ENCODE measurements at regions not wholly inside any gene's neighbourhood (a gene's known extent, or its start where the extent isn't known, plus 50 kb on each side); places are given as distances from the start of the nearest gene placed in this dataset.

- TF ChIP-seq REST (IDR thresholded peaks at IDR 0.05; ENCODE audit: insufficient read depth in 1 of 2, low read depth in 2 of 2, low read length in 2 of 2) (no peak), SIN3A (IDR thresholded peaks at IDR 0.05; ENCODE audit: borderline replicate concordance, insufficient read depth, low read length) (no peak), POLR2AphosphoS5 (IDR thresholded peaks at IDR 0.05; ENCODE audit: low read depth, low read length) (no peak), TAF1 (IDR thresholded peaks at IDR 0.05; ENCODE audit: borderline replicate concordance, insufficient read depth, low read length) (no peak), FOXP2 (optimal IDR thresholded peaks at IDR 0.05; ENCODE audit: borderline replicate concordance, extremely low read depth, extremely low read length, insufficient read depth) (no peak)
Observed at GRCh38 chr9:95776176-95776575, 99.3 kb upstream of the ERCC6L2 start.

All from PFSK-1 (cell line).